HG03521 (cell line): ENCODE measurements at regions not wholly inside any gene's neighbourhood (a gene's known extent, or its start where the extent isn't known, plus 50 kb on each side); places are given as distances from the start of the nearest gene placed in this dataset.
"Not testable (repeated sequence)": the region's sequence is repeated elsewhere in the genome, so short reads cannot be mapped to it uniquely, and the experiment has no call there.

Experiments
- ATAC-seq: cut with Tn5 transposase; IDR thresholded peaks from one replicate; pipeline ENCODE4 v1.9.1; 2021; ENCODE audit warnings: mild to moderate bottlenecking, moderate library complexity; ENCODE audit not compliant: unreplicated experiment

DNA sequence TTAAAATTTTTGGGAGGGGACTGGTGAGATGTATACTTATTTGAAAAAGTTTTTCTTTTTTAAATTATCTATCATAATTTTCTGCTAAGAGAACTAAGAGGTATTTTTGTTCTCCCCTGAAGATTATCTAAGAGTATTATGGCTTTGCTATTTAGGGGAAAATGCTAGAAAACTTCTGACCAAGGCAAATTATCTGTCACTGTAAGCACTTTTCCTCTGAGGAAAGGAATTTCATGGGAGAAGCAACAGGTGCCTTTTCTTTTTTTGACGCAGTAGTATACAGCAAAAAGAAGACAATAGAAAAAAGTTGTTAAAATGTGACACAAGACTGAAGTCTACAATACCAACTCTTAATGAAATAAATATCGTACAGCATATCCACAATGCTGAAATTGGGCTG, 201.6 kb upstream of the NANOGP8 start:
- no peak for ATAC-seq

DNA sequence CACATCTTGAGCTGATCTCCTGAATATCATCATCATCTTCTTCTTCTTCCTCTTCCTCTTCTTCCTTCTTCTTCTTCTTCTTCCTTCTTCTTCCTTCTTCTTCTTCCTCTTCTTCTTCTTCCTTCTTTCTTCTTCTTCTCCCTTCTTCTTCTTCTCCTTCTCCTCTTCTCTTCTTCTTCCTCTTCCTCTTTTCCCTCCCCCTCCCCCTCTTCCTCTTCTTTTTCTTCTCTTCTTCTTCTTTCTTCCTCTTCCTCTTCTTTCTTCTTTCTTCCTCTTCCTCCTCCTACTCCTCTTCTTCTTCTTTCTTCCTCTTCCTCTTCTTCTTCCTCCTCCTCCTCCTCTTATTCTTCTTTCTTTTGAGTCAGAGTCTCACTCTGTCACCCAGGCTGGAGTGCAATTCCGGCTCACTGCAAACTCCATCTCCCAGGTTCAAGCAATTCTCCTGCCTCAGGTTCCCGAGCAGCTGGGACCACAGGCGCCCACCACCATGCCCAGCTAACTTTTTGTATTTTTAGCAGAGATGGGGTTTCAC, 197.9 kb upstream of the NANOGP8 start:
- ATAC-seq = no peak

DNA sequence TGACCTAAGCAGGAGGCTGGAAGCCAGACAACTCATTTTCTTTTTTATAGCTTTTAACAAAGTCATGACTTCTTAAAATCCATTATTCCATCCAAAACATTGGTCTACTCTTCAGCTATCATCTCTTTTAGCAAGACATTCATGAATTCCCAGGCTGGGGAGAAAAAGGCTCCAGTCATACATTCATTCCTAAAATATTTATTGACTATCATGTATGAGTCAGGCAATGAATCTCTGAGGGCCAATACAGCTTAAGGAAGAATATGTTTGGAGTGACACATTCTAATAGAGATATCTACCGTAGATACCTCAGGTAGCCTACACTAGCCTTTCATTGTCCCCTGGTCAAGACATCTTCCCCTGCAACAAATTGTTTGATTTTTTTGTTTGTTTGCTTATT, 196.4 kb upstream of the NANOGP8 start:
- ATAC-seq = no peak

DNA sequence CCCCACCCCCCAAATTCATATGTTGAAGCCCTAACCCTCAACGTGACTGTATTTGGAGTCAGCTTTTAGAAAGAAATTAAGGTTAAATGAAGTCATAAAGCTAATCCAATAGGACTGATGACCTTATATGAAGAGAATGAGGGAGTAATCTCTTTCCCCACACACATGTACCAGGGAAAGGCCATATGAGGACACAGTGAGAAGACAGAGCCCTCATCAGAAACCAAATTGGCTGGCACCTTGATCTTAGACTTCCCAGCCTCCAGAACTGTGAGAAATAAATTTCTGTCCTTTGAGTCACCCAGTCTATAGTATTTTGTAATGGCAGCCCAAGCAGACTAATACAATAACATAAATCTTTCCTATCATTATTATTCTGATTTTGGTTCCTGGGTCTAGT, 194.7 kb upstream of the NANOGP8 start:
- ATAC-seq = no peak

DNA sequence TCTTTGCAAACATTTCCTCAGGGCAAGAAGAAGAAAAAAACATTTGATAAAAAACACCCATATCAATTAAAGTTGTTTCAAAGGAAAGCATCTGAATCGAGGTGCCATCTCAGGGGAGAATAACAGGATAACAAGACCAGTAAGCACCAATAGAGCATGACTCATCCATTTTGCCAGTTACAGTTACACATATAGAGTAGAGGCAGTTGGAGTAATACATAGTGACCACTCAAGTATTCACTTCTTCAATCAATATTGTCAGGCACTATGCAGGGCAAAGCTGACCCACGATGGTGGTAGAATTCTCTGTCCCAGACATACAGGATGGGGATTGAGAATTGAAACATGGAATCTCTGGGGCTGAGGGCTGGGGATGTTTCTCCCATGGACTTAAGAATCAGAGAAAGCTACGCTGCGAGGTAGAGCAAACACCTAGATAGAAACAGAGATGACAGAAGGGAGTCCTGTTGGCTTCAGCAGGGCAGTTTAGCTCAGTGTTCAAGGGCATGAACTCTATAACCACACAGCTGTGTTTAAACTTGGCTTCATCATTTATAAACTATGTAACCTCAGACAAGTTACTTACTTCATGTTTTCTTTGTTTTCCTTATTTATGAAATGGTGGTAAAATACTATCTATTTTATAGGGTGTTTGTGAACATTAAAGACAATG, 186.4 kb upstream of the NANOGP8 start:
- no peak for ATAC-seq

- ATAC-seq = no peak
These were observed 175.8 kb upstream of the NANOGP8 start for GRCh38 chr15:35260941-35261340.

DNA sequence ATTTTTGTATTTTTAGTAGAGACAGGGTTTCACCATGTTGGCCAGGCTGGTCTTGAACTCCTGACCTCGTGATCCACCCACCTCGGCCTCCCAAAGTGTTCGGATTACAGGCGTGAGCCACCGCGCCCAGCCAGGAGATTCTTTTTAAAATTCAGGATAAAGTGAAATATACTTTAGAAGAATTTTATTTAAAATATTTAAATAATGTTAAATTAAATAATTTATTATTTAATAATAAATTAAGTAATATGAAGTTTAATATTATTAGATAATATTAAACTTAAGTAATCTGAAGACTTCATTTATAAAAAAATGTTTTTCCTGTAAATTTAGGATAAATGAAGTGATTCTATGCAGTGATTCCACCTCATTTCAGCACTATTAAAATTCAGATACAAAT, 175.2 kb upstream of the NANOGP8 start:
- not testable (repeated sequence) for ATAC-seq

GRCh38 chr15:35256551-35256950, 171.5 kb upstream of the NANOGP8 start:
- no peak for ATAC-seq

DNA sequence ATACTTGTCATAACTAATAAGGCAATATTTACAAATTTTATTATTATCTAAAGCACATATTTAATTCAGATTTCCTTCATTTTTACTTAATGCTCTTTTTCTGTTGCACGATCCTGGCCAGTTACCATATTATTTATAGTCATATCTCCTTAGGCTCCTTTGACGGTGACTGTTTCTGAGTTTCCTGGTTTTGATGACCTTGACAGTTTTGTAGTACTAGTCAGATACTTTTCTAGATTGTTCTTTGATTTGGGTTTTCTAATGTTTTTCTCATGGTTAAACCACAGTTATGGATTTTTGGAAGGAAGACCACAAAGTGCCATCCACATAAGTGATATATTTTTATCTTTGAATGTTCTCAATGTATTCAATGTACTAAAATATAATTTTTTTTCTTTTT, 171.0 kb upstream of the NANOGP8 start:
- ATAC-seq = no peak

GRCh38 chr15:35254908-35255307, 169.8 kb upstream of the NANOGP8 start:
- not testable (repeated sequence) for ATAC-seq

DNA sequence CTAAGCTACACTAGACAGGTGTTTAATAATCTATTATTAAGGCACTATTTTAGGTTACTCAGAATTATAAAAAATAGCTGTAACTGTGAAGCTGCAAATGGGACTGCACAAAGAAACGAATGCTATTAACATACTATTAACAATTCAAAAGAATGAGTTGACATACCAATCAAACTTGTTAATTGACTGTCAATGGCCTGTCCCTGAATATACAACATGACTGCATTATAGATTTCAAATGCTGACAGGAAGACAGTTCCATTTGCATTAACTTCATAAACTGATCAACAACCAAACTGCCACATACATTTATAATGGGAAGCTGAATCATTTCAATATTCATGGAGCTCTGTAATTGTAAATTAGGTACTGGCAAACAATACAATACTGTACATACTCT, 169.0 kb upstream of the NANOGP8 start:
- ATAC-seq = no peak

GRCh38 chr15:35252351-35252865, 167.3 kb upstream of the NANOGP8 start:
- no peak for ATAC-seq

DNA sequence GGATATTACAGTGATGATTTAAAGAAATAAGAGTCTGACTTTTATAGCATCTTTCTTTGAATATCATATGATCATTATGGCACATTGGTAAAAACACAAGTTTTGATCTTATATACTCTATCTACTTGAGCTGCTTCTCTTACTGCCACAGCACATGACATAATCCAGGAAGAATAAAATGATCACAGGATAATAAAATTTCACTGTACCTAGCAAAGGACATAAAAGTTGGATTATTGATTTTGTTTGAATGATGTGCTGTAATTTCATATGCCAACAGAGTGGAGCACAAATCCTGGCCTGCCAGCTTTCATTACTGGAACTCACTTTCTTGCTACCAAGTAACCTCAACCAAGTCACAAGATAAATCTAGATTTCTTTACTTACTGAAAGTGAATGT, 162.1 kb upstream of the NANOGP8 start:
- no peak for ATAC-seq

DNA sequence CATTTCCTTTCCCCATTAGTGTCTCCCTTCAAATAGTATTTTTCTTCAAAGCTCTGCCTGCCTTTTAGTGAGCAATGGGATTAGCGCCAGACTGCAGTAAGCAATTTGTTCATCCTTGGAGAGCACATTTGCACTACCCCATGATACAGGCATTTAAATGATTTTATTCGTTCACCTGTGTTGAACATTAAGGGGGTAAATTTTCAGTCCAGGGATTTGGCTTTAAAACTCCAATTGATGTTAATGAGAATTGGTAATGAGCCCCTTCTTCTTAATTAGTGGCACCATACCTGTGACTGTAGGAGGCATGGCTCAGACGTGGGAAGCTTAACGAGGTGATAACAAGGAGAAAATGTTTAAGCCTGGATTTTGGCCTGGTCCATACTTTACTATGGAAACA, 161.4 kb upstream of the NANOGP8 start:
- ATAC-seq = no peak

GRCh38 chr15:35245681-35246080, 160.6 kb upstream of the NANOGP8 start:
- ATAC-seq = not testable (repeated sequence)

DNA sequence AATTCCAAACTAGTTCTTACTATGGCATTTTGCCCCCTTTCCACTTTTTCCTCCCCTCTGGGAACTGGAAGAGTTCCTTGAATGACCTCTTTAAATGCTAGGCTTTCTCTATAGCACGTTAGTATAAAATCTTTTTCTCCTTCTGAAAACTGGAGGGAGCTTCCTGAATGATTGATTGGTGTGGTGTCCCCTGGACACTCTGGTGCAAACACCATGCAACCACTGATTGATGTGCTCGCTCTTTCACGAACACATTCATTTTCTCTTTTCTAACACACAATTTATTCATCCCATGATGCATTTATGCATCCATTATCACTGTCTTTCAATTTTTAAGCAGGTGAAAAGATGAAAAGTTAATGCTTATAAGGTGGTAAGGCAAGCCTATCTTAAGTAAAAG, 159.1 kb upstream of the NANOGP8 start:
- no peak for ATAC-seq

DNA sequence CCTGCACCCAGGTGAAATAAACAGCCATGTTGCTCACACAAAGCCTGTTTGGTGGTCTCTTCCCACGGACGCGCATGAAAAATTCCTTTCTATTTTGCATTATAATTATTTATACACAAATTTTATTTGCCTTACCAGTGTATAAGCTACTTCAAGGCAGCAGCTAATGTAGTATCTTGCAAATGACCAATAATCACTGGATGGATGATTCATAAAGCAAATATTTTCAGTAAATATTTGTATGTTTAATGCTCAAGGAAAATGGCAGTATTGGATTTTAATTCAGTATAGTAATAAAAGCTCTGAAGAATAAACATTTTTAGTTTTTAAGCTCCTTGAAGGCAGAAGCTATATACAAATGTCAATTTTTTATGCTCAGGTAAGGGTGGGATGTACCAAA, 158.7 kb upstream of the NANOGP8 start:
- ATAC-seq = no peak

GRCh38 chr15:35239693-35240092, 154.6 kb upstream of the NANOGP8 start:
- not testable (repeated sequence) for ATAC-seq

- ATAC-seq = not testable (repeated sequence)
These were observed 153.4 kb upstream of the NANOGP8 start for GRCh38 chr15:35238448-35238847.

- no peak for ATAC-seq
These were observed 144.0 kb upstream of the NANOGP8 start for GRCh38 chr15:35229085-35229484.

DNA sequence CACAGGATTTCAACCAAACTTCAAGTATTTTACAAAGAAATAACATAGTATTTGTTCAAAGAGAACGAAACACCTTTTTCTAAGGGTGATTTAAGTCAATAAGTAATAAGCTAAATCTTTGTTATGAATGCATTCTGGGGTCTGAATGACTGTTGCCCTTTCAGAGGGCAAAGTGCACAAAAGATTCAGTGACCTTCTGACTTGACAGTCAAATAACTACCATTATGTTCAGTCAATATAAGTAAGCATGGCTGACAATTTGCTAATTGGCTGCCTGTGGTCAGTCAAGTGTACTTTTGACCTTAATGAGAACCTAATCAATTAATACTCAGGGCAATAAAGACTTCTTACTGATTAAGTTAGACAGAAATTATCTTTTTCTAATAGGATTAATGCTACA, 133.1 kb upstream of the NANOGP8 start:
- no peak for ATAC-seq

- no peak for ATAC-seq
These were observed 130.0 kb upstream of the NANOGP8 start for GRCh38 chr15:35215093-35215492.
